ENCODE measurements at regions not wholly inside any gene's neighbourhood (a gene's known extent, or its start where the extent isn't known, plus 50 kb on each side); places are given as distances from the start of the nearest gene placed in this dataset.

DNA sequence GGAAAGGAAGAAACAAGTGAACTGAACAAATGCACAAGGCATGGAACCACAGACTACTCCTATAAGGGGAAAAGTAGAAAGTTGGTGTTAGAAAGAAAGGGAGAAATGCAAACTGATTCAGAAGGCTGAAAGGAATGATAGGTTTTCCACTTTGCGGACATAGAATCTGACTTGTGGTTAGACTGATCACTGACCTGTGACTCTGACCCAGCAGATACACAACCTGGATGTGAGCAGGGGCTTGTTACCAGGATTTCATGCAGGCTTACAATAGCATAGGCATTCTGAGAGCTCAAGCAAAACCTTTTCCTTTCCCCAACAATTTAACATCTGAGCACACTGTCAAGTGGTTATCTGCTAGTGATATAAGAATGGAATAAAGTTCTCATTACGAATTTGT lies 237.0 kb upstream of the CDH20 start:
- DNase-seq = no peak

DNA sequence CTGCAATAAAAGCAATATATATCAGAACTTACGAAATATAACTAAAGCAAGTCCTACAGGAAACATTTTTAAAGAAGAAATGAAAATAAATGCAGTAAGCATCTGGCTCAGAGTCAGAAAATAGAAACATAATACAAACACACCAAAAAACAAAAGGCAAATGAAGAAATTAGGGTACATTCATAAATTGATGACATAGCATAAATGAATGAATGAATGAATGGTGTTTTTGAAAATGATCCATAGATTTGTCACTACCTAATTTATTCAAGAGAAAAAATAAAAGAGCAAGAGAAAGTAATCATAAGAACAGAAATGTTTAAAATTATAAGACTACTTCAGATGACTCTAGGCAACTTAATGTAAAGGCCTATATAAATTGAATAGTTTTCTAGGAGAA lies 226.1 kb upstream of the CDH20 start:
- DNase-seq = no peak

DNA sequence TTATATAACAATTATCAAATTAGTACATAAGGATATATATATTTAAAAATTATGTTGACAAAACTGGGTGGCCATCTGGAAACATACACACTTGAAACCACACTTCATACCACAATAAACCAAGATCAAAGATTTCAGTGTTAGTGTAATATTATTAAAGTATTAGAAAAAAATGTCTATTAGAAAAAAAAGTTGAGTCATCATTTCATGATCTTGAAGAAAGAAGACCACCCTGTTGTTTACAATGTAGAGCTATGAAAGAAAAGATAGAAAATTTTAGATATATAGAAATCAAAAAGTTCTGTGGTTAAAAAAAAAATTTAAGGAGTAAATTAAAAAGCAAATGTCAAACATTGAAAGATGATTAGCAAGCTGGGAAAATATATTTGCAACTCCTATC lies 224.5 kb upstream of the CDH20 start:
- DNase-seq = no peak

DNA sequence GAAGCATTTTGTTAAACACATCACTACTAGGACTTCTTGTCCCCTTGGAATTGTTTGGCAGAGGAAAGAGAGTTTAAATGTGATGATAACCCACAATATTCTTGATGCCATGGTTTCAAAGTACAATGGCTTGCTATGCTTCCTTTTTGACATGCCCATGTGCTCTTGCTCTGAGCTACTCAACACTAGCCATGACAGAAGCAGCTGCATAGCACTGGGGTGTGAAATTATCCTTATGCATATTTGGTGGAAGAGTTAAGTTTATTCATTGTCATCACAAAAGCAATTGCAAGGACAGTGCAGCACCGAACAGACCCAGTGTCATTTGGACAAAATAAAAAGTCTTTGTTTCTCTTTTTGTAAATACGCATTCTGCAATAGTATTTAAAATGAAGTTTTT lies 209.9 kb upstream of the CDH20 start:
- DNase-seq = no peak

DNA sequence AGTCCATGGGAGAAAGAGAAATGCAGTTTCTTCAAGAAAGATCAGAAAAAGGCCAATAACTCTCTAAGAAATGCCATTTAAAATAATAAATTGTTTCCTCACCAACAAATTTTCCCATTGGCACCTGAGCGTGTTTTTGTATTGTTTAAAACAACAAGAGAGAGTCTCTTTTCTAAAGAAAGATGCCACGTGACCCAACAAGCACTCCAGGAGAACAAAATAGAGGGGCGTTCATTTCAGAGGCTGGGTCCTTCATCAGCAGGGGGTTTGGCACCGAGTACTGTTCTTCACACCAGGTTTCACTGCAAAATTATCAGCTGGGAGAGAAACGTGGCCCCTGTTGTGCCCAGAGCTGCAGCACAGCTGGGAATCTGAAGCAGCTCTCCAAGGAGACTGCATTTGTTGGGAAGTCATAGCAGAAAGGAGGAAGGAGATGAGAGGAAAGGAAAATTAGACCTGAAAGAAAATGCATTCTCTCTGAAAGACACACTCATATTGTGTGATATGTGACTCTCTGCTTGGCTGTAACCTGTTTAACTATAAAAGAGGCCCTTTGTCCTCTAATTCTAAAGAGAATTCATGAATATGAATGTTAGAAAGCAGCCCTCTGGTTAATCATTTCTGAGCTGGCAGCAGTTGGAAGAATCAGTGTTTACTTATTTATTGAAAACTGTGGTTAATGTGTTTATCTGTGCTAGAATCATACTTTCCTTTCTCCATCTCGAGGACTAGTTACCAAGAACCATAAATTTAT lies 205.3 kb upstream of the CDH20 start:
- no peak for DNase-seq

DNA sequence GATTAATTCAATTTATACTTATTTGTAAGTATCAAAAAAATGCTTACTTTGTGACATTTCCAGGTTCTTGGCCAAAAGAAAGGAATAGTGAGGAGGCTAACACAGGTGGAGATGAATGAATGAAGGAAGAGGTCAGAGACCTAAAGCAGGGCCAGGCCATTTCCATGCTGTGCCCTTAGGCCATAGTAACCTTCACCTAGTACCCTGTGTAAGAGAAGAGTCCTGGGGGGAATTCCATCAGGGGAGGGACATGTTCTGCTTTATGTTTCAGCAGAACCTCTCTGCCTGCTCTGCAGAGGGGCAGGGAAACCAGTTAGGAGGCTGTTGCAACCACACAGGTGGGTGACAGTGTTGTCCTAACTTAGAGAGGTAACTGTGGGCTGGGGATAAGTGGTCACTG lies 204.2 kb upstream of the CDH20 start:
- DNase-seq = no peak

GRCh38 chr18:61132031-61132430 lies 201.2 kb upstream of the CDH20 start:
- peak; percentile 24 for DNase-seq

DNA sequence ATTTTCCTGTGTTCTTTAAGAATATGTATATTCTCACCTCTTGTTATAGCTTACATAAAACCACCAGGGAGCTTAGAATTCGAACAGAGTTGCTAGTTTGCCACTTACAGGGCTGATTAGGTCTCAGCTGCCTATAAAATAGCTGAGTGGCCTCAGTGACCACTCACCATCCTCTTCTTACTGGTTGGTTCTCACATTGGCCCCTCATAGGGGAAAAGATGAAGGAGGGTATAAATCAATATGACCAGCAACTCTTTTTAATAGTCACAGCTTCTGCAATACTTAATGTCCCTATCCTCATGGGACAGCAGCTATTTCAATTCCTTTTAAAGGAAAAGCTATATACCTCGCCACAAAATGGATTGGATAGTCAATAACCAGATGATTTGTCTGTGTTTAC lies 199.4 kb upstream of the CDH20 start:
- DNase-seq = no peak

DNA sequence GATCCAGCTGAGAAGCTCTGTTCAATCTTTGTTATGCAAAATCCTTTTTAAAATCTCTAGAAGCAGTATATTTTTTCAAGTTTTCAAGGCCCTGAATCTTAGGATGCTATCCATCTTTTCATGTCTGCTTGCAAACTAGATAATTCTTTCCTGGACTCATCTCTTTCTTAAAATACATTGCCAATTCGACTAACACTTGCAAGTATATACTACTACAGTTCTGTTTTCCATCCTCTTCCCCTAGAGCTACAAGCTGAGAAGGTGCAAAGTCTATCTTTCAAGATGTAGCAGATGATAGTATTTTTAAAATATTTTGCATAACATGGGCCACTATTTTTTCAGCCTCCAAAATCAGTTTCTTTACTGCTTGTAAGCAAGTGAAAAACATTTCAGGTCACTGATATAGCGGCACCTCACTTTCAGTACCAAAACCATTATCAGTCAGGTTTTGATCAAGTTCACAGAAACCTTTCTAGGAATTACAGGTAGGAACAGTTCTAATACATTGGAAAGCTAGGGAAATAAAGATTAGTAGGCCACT lies 196.4 kb upstream of the CDH20 start:
- DNase-seq = no peak

- DNase-seq = no peak
Observed at GRCh38 chr18:61141691-61142090, 191.5 kb upstream of the CDH20 start.

- DNase-seq = no peak
Observed at GRCh38 chr18:61148322-61148721, 184.9 kb upstream of the CDH20 start.

- no peak for DNase-seq
Observed at GRCh38 chr18:61149786-61150185, 183.4 kb upstream of the CDH20 start.

DNA sequence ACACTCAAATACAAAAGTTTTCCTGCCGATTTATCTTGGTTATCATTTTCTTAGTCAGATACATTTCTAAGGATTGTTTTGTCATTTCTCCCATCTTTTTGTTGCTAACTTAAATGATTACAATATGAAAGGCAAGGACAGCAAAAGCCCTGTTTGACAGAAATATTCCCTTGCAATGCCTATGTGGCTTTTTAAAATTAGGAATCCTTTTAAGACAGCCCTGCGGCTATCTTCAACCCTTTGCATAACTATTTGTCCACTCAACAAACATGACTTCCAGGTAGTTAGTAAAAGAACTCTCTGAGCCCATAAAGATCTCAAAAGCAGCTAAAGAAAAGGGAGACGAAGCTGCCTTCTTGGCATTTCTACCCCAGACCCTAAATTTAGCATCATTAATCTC lies 179.7 kb upstream of the CDH20 start:
- DNase-seq = no peak

DNA sequence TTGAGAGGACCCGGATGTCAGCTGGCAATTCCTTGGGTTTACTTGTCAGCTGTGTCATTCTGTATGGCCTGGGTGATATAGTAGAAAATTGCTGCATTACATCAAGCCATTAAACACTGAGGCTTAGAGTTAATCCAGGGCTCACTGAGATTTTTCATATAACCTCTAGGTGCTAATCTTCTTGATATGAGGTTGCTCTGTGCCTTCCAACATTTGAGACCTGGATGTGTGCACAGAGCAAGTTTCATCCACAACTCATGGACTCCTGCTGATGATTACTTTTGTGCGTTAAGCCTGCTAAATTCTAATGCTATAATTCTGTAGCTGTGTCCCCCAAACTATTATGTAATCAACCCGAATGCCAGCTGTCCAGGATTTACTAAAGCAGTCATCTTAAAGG lies 178.4 kb upstream of the CDH20 start:
- peak; percentile 6 for DNase-seq

- DNase-seq = no peak
Observed at GRCh38 chr18:61155586-61155985, 177.6 kb upstream of the CDH20 start.

DNA sequence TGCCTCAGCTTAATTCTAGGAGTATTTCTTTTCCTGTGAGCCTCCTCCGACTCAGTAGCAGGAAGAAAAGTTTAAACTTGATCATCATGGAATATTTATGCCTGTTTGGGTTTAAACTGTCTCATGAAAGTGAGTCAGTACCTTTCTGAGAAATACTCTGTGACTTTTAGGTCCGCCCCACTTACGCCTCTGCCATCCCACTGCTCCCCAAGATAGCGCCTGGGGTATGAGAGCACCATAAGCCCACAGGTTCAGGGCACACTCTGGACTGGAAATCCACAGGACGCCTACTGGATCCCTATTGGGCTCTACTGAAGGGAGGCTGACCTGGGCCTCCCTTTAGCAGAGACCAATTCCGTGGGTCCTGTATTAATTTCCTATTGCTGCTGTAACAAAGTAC lies 175.8 kb upstream of the CDH20 start:
- DNase-seq = no peak

GRCh38 chr18:61159246-61159645 lies 174.0 kb upstream of the CDH20 start:
- DNase-seq = no peak

- DNase-seq = no peak
Observed at GRCh38 chr18:61164321-61164720, 168.9 kb upstream of the CDH20 start.

GRCh38 chr18:61167902-61168301 lies 165.3 kb upstream of the CDH20 start:
- no peak for DNase-seq

DNA sequence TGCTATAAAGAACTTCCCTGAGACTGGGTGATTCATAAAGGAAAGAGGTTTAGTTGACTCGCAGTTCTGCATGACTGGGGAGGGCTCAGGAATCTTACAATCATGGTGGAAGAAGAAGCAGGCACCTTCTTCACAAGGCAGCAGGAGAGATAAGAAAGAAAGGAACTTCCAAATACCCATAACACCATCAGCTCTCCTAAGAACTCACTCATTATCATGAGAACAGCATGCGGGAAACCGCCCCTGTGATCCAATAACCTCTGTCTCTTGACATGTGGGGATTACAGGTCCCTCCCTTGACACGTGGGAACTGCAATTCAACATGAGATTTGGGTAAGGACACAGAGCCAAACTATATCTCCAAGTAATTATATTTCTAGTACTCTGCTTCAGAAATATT lies 163.8 kb upstream of the CDH20 start:
- no peak for DNase-seq

DNA sequence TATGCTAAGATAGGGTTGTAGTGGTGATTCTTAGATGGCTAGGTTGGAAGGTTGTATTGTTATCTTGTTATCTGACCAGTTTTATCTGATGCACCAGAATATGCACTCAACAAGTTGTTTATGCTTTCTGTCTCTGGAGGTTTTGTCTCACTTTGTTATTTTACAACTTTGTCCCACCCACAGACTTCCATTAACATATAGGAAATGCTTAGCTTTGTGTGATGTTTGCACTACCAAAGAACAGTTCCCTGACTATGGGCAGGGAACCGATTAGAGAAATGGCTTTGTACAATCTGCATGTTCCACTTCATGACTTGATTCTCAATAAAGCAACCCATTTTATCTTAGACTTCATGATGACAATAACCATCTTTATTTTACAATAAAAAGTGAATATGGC lies 160.6 kb upstream of the CDH20 start:
- no peak for DNase-seq

GRCh38 chr18:61173554-61173953 lies 159.7 kb upstream of the CDH20 start:
- no peak for DNase-seq

GRCh38 chr18:61183798-61184197 lies 149.4 kb upstream of the CDH20 start:
- no peak for DNase-seq

GRCh38 chr18:61187971-61188370 lies 145.3 kb upstream of the CDH20 start:
- DNase-seq = no peak

GRCh38 chr18:61189376-61189775 lies 143.9 kb upstream of the CDH20 start:
- no peak for DNase-seq

Measured in NCI-H524 treated with DMSO at 0.1 percent for 48 hours (cell line).